Keratinocyte (primary cell): ENCODE measurements at regions not wholly inside any gene's neighbourhood (a gene's known extent, or its start where the extent isn't known, plus 50 kb on each side); places are given as distances from the start of the nearest gene placed in this dataset.

Experiments
- DNase-seq: peaks from one replicate; pipeline ENCODE4 v3.0.0-alpha.2; 2011; ENCODE audit warnings: low read depth, missing footprints, low spot score
- FAIRE-seq: peaks from 2 replicates; lab custom pipeline; 2011; peaks lifted over from hg19 to GRCh38; lab: Jason Lieb, UNC
- H2AFZ ChIP-seq: 2 replicates; pipeline ENCODE4 v1.6.0; 2012; ENCODE audit warnings: low read length, control low read depth, inconsistent platforms; ENCODE audit not compliant: control insufficient read depth
- H3K27ac ChIP-seq: 2 replicates; pipeline ENCODE4 v1.5.1; 2011; ENCODE audit warnings: low read length; ENCODE audit not compliant: control insufficient read depth, insufficient read depth
- H3K27me3 ChIP-seq: 3 replicates; pipeline ENCODE4 v1.6.0; 2011; ENCODE audit warnings: low read length; ENCODE audit not compliant: control insufficient read depth, insufficient read depth; ENCODE audit errors: extremely low read depth
- H3K36me3 ChIP-seq, 2 experiments: 2 replicates in 1 of 2; 3 replicates in 1 of 2; pipeline ENCODE4 v1.5.1; 2011; ENCODE audit warnings: low read length in 2 of 2, mild to moderate bottlenecking in 1 of 2; ENCODE audit not compliant: control insufficient read depth in 2 of 2, insufficient read depth in 2 of 2; ENCODE audit errors: extremely low read depth in 1 of 2
- H3K4me1 ChIP-seq: 3 replicates; pipeline ENCODE4 v1.5.1; 2011; ENCODE audit warnings: low read length; ENCODE audit not compliant: control insufficient read depth, insufficient read depth; ENCODE audit errors: extremely low read depth
- H3K4me2 ChIP-seq: 3 replicates; pipeline ENCODE4 v1.6.0; 2011; ENCODE audit warnings: low read depth, low read length; ENCODE audit not compliant: control insufficient read depth, insufficient read depth; ENCODE audit errors: extremely low read depth
- H3K4me3 ChIP-seq, 3 experiments: fragments of 200-600 bp in 1 of 3; sonication (generic) in 1 of 3; 2 replicates in 2 of 3; 3 replicates in 1 of 3; pipeline ENCODE4 v1.5.1; 2011 to 2016; ENCODE audit warnings: low read length in 3 of 3, mild to moderate bottlenecking in 3 of 3, control low read depth in 2 of 3, inconsistent platforms in 1 of 3, low read depth in 1 of 3, mixed read lengths in 1 of 3, mixed run types in 1 of 3, moderate library complexity in 1 of 3; ENCODE audit not compliant: control insufficient read depth in 2 of 3, insufficient read depth in 2 of 3; ENCODE audit errors: extremely low read depth in 1 of 3
- H3K79me2 ChIP-seq: 2 replicates; pipeline ENCODE4 v1.6.0; 2012; ENCODE audit warnings: low read length; ENCODE audit not compliant: control insufficient read depth, insufficient read depth
- H3K9ac ChIP-seq: 3 replicates; pipeline ENCODE4 v1.6.0; 2011; ENCODE audit warnings: low read length; ENCODE audit not compliant: control insufficient read depth, insufficient read depth; ENCODE audit errors: extremely low read depth
- H3K9me1 ChIP-seq: 3 replicates; pipeline ENCODE4 v1.6.0; 2011; ENCODE audit warnings: low read length; ENCODE audit not compliant: control insufficient read depth, insufficient read depth; ENCODE audit errors: extremely low read depth
- H3K9me3 ChIP-seq: 2 replicates; pipeline ENCODE4 v1.5.1; 2012; ENCODE audit warnings: low read depth, low read length; ENCODE audit not compliant: control insufficient read depth
- H4K20me1 ChIP-seq: 3 replicates; pipeline ENCODE4 v1.6.0; 2011; ENCODE audit warnings: low read length; ENCODE audit not compliant: control insufficient read depth, insufficient read depth; ENCODE audit errors: extremely low read depth
- CTCF ChIP-seq, 3 experiments: IDR thresholded peaks in 1 of 3; conservative IDR thresholded peaks in 1 of 3; optimal IDR thresholded peaks in 1 of 3; 2 replicates in 2 of 3; 3 replicates in 1 of 3; pipeline versions ENCODE3 to v1.5.1; 2011; ENCODE audit warnings: low read length in 3 of 3, mild to moderate bottlenecking in 3 of 3, moderate library complexity in 2 of 3, control low read depth in 1 of 3, inconsistent platforms in 1 of 3; ENCODE audit not compliant: insufficient read depth in 2 of 3; ENCODE audit errors: extremely low read depth in 1 of 3
- EZH2 ChIP-seq: IDR thresholded peaks from one replicate; pipeline ENCODE4 v1.6.1; 2012; ENCODE audit warnings: inconsistent platforms, mild to moderate bottlenecking, low read length, moderate library complexity
- dilution Hi-C: fragments of 300-500 bp; cut with MboI; formaldehyde crosslinking; loops from one replicate; pipeline ENCODE4 v1.7.0; 2020; ENCODE audit warnings: low sequenced_read_pairs; ENCODE audit not compliant: extremely low pct_ligation_motif_present

DNA sequence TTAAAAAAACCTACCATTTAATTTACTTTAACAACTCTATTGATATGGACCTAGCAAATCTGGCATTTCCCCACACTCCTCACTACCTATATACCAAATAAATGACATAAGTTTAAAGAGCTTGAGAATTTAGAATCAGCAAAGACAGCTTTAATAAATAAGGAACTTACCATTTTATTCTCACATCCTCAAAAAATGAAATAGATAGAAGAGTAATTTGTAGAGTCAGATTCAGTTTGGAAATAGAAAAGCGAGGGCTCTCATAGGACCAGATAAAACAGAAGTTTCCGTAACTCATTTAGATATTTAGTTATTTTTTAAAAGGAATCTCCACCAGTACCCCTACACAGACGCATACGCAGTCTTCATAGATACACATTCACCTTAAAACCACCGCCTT lies 117.9 kb downstream of the RGS2 start:
- Histone ChIP-seq H3K4me3 (no peak overlapping the region), H3K9ac (no peak overlapping the region), H2AFZ (no peak overlapping the region), H3K4me2 (no peak overlapping the region), H4K20me1 (no peaks in the 10 kb centered on the region), H3K9me3 (no peaks in the 10 kb centered on the region), H3K27ac (no peak overlapping the region), H3K36me3 (no peaks in the 10 kb centered on the region), H3K9me1 (no peaks in the 10 kb centered on the region), H3K79me2 (no peaks in the 10 kb centered on the region), H3K4me1 (no peaks in the 10 kb centered on the region), H3K27me3 (no peaks in the 10 kb centered on the region)
- dilution Hi-C loops, result no loop called here
- FAIRE-seq, result no peak
- DNase-seq, result no peak
- no peak for TF ChIP-seq CTCF (optimal IDR thresholded peaks at IDR 0.05 in 1 of 3, IDR thresholded peaks at IDR 0.05 in 1 of 3, conservative IDR thresholded peaks at IDR 0.05 in 1 of 3; ENCODE audit: extremely low read depth in 1 of 3, insufficient read depth in 2 of 3, low read length in 3 of 3)

DNA sequence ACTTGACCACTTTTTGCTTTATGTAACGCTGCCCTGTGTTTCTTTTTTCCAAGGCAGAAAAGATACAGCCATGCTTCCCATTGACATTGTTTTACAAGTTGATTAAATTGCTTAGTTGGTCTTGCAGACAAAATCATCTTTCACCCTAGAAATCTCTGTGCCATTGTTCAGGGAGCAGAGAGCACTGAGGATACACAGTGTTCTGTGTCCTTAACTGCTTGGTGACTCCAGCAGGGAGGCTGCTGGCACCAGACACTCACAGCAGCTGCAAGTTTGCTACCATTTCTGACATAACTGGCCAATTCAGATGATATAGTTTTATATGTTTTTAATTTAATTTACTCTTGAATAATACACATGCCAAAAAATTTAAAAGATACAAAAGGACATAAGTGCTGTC lies 118.7 kb downstream of the RGS2 start:
- FAIRE-seq (no peak), DNase-seq (no peak)

More for the DNA sequence above, 118.7 kb downstream of the RGS2 start:
- H3K4me2 ChIP-seq, result no peak overlapping the region
- no peak overlapping the region for H2AFZ ChIP-seq
- H3K36me3 ChIP-seq, result no peaks in the 10 kb centered on the region
- H4K20me1 ChIP-seq, result no peaks in the 10 kb centered on the region
- no peaks in the 10 kb centered on the region for H3K79me2 ChIP-seq
- H3K9me1 ChIP-seq, result no peaks in the 10 kb centered on the region
- H3K9me3 ChIP-seq, result no peaks in the 10 kb centered on the region
- TF ChIP-seq CTCF (optimal IDR thresholded peaks at IDR 0.05 in 1 of 3, IDR thresholded peaks at IDR 0.05 in 1 of 3, conservative IDR thresholded peaks at IDR 0.05 in 1 of 3; ENCODE audit: extremely low read depth in 1 of 3, insufficient read depth in 2 of 3, low read length in 3 of 3) (no peak), EZH2 (no peak)
- dilution Hi-C loops, result no loop called here
- no peaks in the 10 kb centered on the region for H3K27me3 ChIP-seq
- no peaks in the 10 kb centered on the region for H3K4me1 ChIP-seq
- H3K9ac ChIP-seq, result no peak overlapping the region
- H3K4me3 ChIP-seq, result no peak overlapping the region
- no peak overlapping the region for H3K27ac ChIP-seq
